IMR-90 (cell line): ENCODE measurements at regions not wholly inside any gene's neighbourhood (a gene's known extent, or its start where the extent isn't known, plus 50 kb on each side); places are given as distances from the start of the nearest gene placed in this dataset.

Experiments used
- ATAC-seq: fragments of 200-7000 bp; cut with Tn5 transposase; 2 replicates; pipeline ENCODE4 v1.9.1; 2020; ENCODE audit warnings: low read depth, mild to moderate bottlenecking, moderate library complexity
- BruUV-seq: library from RNA; stranded (reverse); fragments of 400-500 nt; replicated peaks from 2 replicates; lab custom pipeline; 2021; lab: Mats Ljungman, UMichigan
- CTCF ChIA-PET: fragments of 300-600 bp; formaldehyde crosslinking; extraction: SDS; loops from one replicate; lab custom pipeline; 2021; ENCODE audit warnings: antibody characterized with exemption; lab: Yijun Ruan, JAX
- POLR2A ChIA-PET: fragments of 300-600 bp; sonication (Branson Sonifier 250); formaldehyde crosslinking; loops from one replicate; lab custom pipeline; 2022; ENCODE audit warnings: antibody characterized with exemption; ENCODE audit not compliant: unreplicated experiment; lab: Charles Lee
- DNase-seq: peaks from one replicate; pipeline ENCODE4 v3.0.0; 2013
- H2AFZ ChIP-seq: replicated peaks from 2 replicates; pipeline ENCODE3; 2013; ENCODE audit warnings: low read length, mild to moderate bottlenecking; ENCODE audit not compliant: poor library complexity
- H2AK5ac ChIP-seq: 2 replicates; pipeline ENCODE4 v1.6.1; 2013; ENCODE audit warnings: low read depth, low read length, inconsistent platforms
- H2AK9ac ChIP-seq: replicated peaks from 2 replicates; pipeline ENCODE3; 2013; ENCODE audit warnings: mild to moderate bottlenecking, low read depth, low read length, moderate library complexity; ENCODE audit not compliant: poor library complexity
- H2BK120ac ChIP-seq: 2 replicates; pipeline ENCODE4 v1.6.1; 2013; ENCODE audit warnings: low read depth, low read length, inconsistent platforms
- H2BK15ac ChIP-seq: 3 replicates; pipeline ENCODE4 v1.6.1; 2013; ENCODE audit warnings: low read depth, low read length, inconsistent platforms
- H2BK20ac ChIP-seq: 2 replicates; pipeline ENCODE4 v1.6.1; 2013; ENCODE audit warnings: low read depth, mild to moderate bottlenecking, inconsistent platforms, low read length, moderate library complexity
- H2BK5ac ChIP-seq: 2 replicates; pipeline ENCODE4 v1.6.1; 2013; ENCODE audit warnings: mild to moderate bottlenecking, low read depth, low read length, inconsistent platforms; ENCODE audit not compliant: poor library complexity, severe bottlenecking
- H3K14ac ChIP-seq: replicated peaks from 2 replicates; pipeline ENCODE4 v1.6.1; 2013; ENCODE audit warnings: low read depth, low read length, inconsistent platforms
- H3K18ac ChIP-seq: 2 replicates; pipeline ENCODE4 v1.6.1; 2013; ENCODE audit warnings: low read depth, low read length, control low read depth
- H3K23ac ChIP-seq: 2 replicates; pipeline ENCODE4 v1.6.1; 2013; ENCODE audit warnings: low read depth, low read length, inconsistent platforms
- H3K27ac ChIP-seq: 2 replicates; pipeline ENCODE4 v1.5.1; 2013; ENCODE audit warnings: mild to moderate bottlenecking, control low read depth, low read length; ENCODE audit not compliant: insufficient read depth
- H3K27me3 ChIP-seq: 2 replicates; pipeline ENCODE4 v1.6.1; 2013; ENCODE audit warnings: low read length; ENCODE audit not compliant: control insufficient read depth, insufficient read depth
- H3K36me3 ChIP-seq: 2 replicates; pipeline ENCODE4 v1.6.1; 2013; ENCODE audit warnings: low read length, mixed read lengths; ENCODE audit not compliant: control insufficient read depth, insufficient read depth
- H3K4ac ChIP-seq: 2 replicates; pipeline ENCODE4 v1.6.1; 2013; ENCODE audit warnings: low read depth, low read length, inconsistent platforms
- H3K4me1 ChIP-seq: 2 replicates; pipeline ENCODE4 v1.6.1; 2013; ENCODE audit warnings: low read length, mixed read lengths; ENCODE audit not compliant: control insufficient read depth, insufficient read depth
- H3K4me2 ChIP-seq: 2 replicates; pipeline ENCODE4 v1.6.1; 2013; ENCODE audit warnings: low read depth, mild to moderate bottlenecking, control low read depth, low read length, moderate library complexity
- H3K4me3 ChIP-seq: 2 replicates; pipeline ENCODE4 v1.5.1; 2013; ENCODE audit warnings: low read depth, mild to moderate bottlenecking, control low read depth, low read length, moderate library complexity; ENCODE audit not compliant: insufficient read depth
- H3K56ac ChIP-seq: 2 replicates; pipeline ENCODE4 v1.6.1; 2013; ENCODE audit warnings: low read length, inconsistent platforms; ENCODE audit not compliant: insufficient read depth; ENCODE audit errors: extremely low read depth
- H3K79me1 ChIP-seq, 2 experiments: 2 replicates each; pipeline ENCODE4 v1.6.1; 2013; ENCODE audit warnings: low read length in 2 of 2, inconsistent platforms in 1 of 2, low read depth in 1 of 2
- H3K9ac ChIP-seq: 2 replicates; pipeline ENCODE4 v1.6.1; 2013; ENCODE audit warnings: low read depth, low read length, control low read depth
- H3K9me1 ChIP-seq: 2 replicates; pipeline ENCODE4 v1.6.1; 2013; ENCODE audit warnings: low read length, inconsistent platforms; ENCODE audit not compliant: insufficient read depth
- H3K9me3 ChIP-seq: 2 replicates; pipeline ENCODE4 v1.6.1; 2013; ENCODE audit warnings: low read length; ENCODE audit not compliant: control insufficient read depth, insufficient read depth
- H4K20me1 ChIP-seq: 2 replicates; pipeline ENCODE4 v1.6.1; 2013; ENCODE audit warnings: low read length, inconsistent platforms; ENCODE audit not compliant: insufficient read depth
- H4K5ac ChIP-seq: 2 replicates; pipeline ENCODE4 v1.6.1; 2013; ENCODE audit warnings: mild to moderate bottlenecking, low read depth, low read length, control low read depth
- H4K8ac ChIP-seq, 2 experiments: 2 replicates each; pipeline ENCODE4 v1.6.1; 2013; ENCODE audit warnings: low read depth in 2 of 2, low read length in 2 of 2, control low read depth in 1 of 2, inconsistent platforms in 1 of 2
- H4K91ac ChIP-seq: 2 replicates; pipeline ENCODE4 v1.6.1; 2013; ENCODE audit warnings: low read depth, low read length, inconsistent platforms; ENCODE audit not compliant: insufficient read depth
- ELK1 ChIP-seq: fragments of 150-350 bp; IDR thresholded peaks from 2 replicates; pipeline ENCODE4 v1.6.1; 2016; ENCODE audit warnings: low read depth, mild to moderate bottlenecking, low read length, moderate library complexity, borderline replicate concordance
- RFX5 ChIP-seq: IDR thresholded peaks from 2 replicates; pipeline ENCODE4 v1.8.0; 2012; ENCODE audit warnings: low read depth, mild to moderate bottlenecking, low read length, moderate library complexity
- WGBS, 2 experiments: methylation state at CpG; one replicate each; pipeline versions ENCODE4 v1.1.5 to v1.1.7; 2013; ENCODE audit warnings: missing lambda C conversion rate in 2 of 2; ENCODE audit not compliant: insufficient read length in 1 of 2; ENCODE audit errors: extremely low coverage in 2 of 2; 5-methylcytosine and 5-hydroxymethylcytosine counted together
- dilution Hi-C: fragments of 300-500 bp; cut with HindIII; formaldehyde crosslinking; loops from one replicate; pipeline ENCODE4 v1.14.3; 2018; ENCODE audit warnings: low sequenced_read_pairs; ENCODE audit not compliant: unreplicated experiment
- in situ Hi-C: fragments of 300-500 bp; cut with MboI; formaldehyde crosslinking; loops from 3 replicates; pipeline ENCODE4 v1.14.3; 2019; ENCODE audit warnings: low sequenced_read_pairs, inconsistent platforms, mixed read lengths
- intact Hi-C: fragments of 100-400 bp; cut with micrococcal nuclease; formaldehyde crosslinking; loops from 2 replicates; pipeline ENCODE4 v1.10.0; 2022

- Histone ChIP-seq H3K9me1 (no peaks in the 10 kb centered on the region), H4K20me1 (no peaks in the 10 kb centered on the region), H2BK5ac (no peak overlapping the region), H2BK15ac (no peak overlapping the region), H3K79me1 (no peaks in the 10 kb centered on the region), H2BK20ac (no peak overlapping the region), H4K91ac (no peak overlapping the region), H2AK9ac (no peak overlapping the region), H3K27me3 (no peaks in the 10 kb centered on the region), H4K5ac (no peak overlapping the region), H4K8ac (no peak overlapping the region), H3K27ac (no peak overlapping the region), H3K4me3 (no peak overlapping the region), H3K9me3 (peaks cover 23% of the 10 kb centered on the region), H3K56ac (no peak overlapping the region), H3K18ac (no peak overlapping the region), H2AFZ (no peak overlapping the region), H2AK5ac (no peak overlapping the region), H2BK120ac (no peak overlapping the region), H3K4me2 (no peak overlapping the region), H3K9ac (no peak overlapping the region), H3K23ac (no peak overlapping the region), H3K14ac (no peak overlapping the region), H3K4ac (no peak overlapping the region), H3K36me3 (no peaks in the 10 kb centered on the region), H3K4me1 (no peaks in the 10 kb centered on the region)
- no peak for DNase-seq
- WGBS, 2 experiments, result 53% methylated on average over 2 of the region's 6 CpGs; no CpG with 5 or more reads in 1 of the 2 experiments
- BruUV-seq, result no TSS peak
- no peak for ATAC-seq
- in situ Hi-C loops (no loop called here), intact Hi-C loops (no loop called here), dilution Hi-C loops (no loop called here)
- TF ChIP-seq RFX5, result no peak
- no peak for TF ChIP-seq ELK1
- ChIA-PET POLR2A (no interaction called here), CTCF (no interaction called here)
These were observed 164.1 kb upstream of the SEMA6A start for GRCh38 chr5:116738615-116739261.
